ENCODE measurements at regions not wholly inside any gene's neighbourhood (a gene's known extent, or its start where the extent isn't known, plus 50 kb on each side); places are given as distances from the start of the nearest gene placed in this dataset.
"Not testable (repeated sequence)": the region's sequence is repeated elsewhere in the genome, so short reads cannot be mapped to it uniquely, and the experiment has no call there.

GRCh38 chr9:27832108-27832507, 258.8 kb upstream of the C9orf72 start:
- not testable (repeated sequence) for TF ChIP-seq MAFK (IDR thresholded peaks at IDR 0.05; ENCODE audit: low read depth, low read length); SIX5 (IDR thresholded peaks at IDR 0.05; ENCODE audit: low read depth, low read length); POLR2AphosphoS5 (IDR thresholded peaks at IDR 0.05; ENCODE audit: low read depth, low read length); TAF1 (IDR thresholded peaks at IDR 0.05; ENCODE audit: low read depth, low read length); CTCF (IDR thresholded peaks at IDR 0.05; ENCODE audit: control extremely low read depth in 1 of 3, insufficient read depth in 1 of 3, low read depth in 1 of 3, low read length in 3 of 3); JUND (IDR thresholded peaks at IDR 0.05; ENCODE audit: low read length); EZH2 (IDR thresholded peaks at IDR 0.05; ENCODE audit: low read depth, low read length, severe bottlenecking)
